Neural progenitor cell (in vitro differentiated cells): ENCODE measurements at regions not wholly inside any gene's neighbourhood (a gene's known extent, or its start where the extent isn't known, plus 50 kb on each side); places are given as distances from the start of the nearest gene placed in this dataset.

Experiments used
- DNase-seq: peaks from one replicate; pipeline ENCODE4 v3.0.0-alpha.2; 2016; ENCODE audit warnings: low spot score
- H2AFZ ChIP-seq: fragments of 200-600 bp; sonication (generic); replicated peaks from 2 replicates; pipeline ENCODE4 v1.6.1; 2016; ENCODE audit warnings: antibody characterized with exemption
- H3F3A ChIP-seq: fragments of 200-600 bp; sonication (generic); 2 replicates; pipeline ENCODE4 v1.6.1; 2016; ENCODE audit warnings: antibody characterized with exemption, low read depth
- H3K27ac ChIP-seq: fragments of 200-600 bp; sonication (generic); 2 replicates; pipeline ENCODE4 v1.5.1; 2016; ENCODE audit warnings: mild to moderate bottlenecking
- H3K27me3 ChIP-seq: fragments of 200-600 bp; sonication (generic); 2 replicates; pipeline ENCODE4 v1.6.1; 2016; ENCODE audit warnings: mild to moderate bottlenecking, moderate library complexity
- H3K36me3 ChIP-seq: fragments of 200-600 bp; sonication (generic); 2 replicates; pipeline ENCODE4 v1.5.1; 2016
- H3K4me1 ChIP-seq: fragments of 200-600 bp; sonication (generic); 2 replicates; pipeline ENCODE4 v1.6.1; 2016; ENCODE audit warnings: mixed run types
- H3K4me2 ChIP-seq: fragments of 200-600 bp; sonication (generic); 2 replicates; pipeline ENCODE4 v1.6.1; 2016
- H3K4me3 ChIP-seq: fragments of 200-600 bp; sonication (generic); 2 replicates; pipeline ENCODE4 v1.5.1; 2016
- H3K79me2 ChIP-seq: fragments of 200-600 bp; sonication (generic); 2 replicates; pipeline ENCODE4 v1.6.1; 2016; ENCODE audit warnings: low read depth
- H3K9ac ChIP-seq: fragments of 200-600 bp; sonication (generic); 2 replicates; pipeline ENCODE4 v1.6.1; 2016
- H3K9me3 ChIP-seq: fragments of 200-600 bp; sonication (generic); 2 replicates; pipeline ENCODE4 v1.5.1; 2016; ENCODE audit warnings: low read depth
- H4K20me1 ChIP-seq: fragments of 200-600 bp; sonication (generic); 2 replicates; pipeline ENCODE4 v1.6.1; 2016; ENCODE audit warnings: low read depth
- H3K27ac Mint-ChIP-seq: 3 replicates; pipeline ENCODE4 v1.8.0; 2021; ENCODE audit warnings: mixed read lengths
- H3K27me3 Mint-ChIP-seq: 2 replicates; pipeline ENCODE4 v1.8.0; 2022; ENCODE audit warnings: low read depth, mild to moderate bottlenecking, inconsistent platforms, moderate library complexity, mixed read lengths; ENCODE audit not compliant: insufficient read depth
- H3K36me3 Mint-ChIP-seq: 3 replicates; pipeline ENCODE4 v1.8.0; 2021; ENCODE audit warnings: mixed read lengths
- H3K4me1 Mint-ChIP-seq: 3 replicates; pipeline ENCODE4 v1.8.0; 2021; ENCODE audit warnings: mixed read lengths
- H3K4me3 Mint-ChIP-seq: 3 replicates; pipeline ENCODE4 v1.8.0; 2021; ENCODE audit warnings: mild to moderate bottlenecking, moderate library complexity, mixed read lengths
- H3K9me3 Mint-ChIP-seq: 3 replicates; pipeline ENCODE4 v1.8.0; 2020; ENCODE audit warnings: mixed read lengths
- EZH2 ChIP-seq: fragments of 200-600 bp; sonication (generic); IDR thresholded peaks from 2 replicates; pipeline ENCODE4 v1.6.1; 2017; ENCODE audit warnings: antibody characterized with exemption, mild to moderate bottlenecking, moderate library complexity
- EZH2phosphoT487 ChIP-seq: fragments of 200-600 bp; sonication (generic); IDR thresholded peaks from 2 replicates; pipeline ENCODE4 v1.6.1; 2017; ENCODE audit warnings: antibody characterized with exemption
- TF ChIP-seq, protein P1 (sequence below): fragments of 200-600 bp; sonication (generic); IDR thresholded peaks from 2 replicates; pipeline ENCODE4 v1.5.1; 2017; ENCODE audit warnings: antibody characterized with exemption, mild to moderate bottlenecking

DNA sequence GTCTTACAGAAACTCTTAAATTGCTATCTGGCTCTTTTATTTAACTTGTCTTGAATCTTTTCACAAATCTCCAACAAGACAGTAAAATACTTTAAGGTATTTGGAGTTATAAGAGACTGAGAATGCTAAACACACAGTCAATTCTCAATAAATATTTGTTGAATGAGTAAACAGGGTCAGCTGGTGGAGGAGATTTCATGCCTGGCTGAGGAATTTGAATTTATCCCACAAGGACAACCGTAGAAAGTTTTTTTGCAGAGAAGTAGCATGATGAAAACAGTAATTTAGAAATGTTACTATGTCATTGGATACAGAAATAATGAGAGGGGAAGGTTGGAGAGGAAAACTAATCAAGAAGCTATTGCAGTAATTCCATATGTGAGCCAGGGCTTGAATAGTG, 1223.7 kb downstream of the PCDH17 start:
- TF ChIP-seq EZH2phosphoT487, result no peak
- TF ChIP-seq, protein P1, sequence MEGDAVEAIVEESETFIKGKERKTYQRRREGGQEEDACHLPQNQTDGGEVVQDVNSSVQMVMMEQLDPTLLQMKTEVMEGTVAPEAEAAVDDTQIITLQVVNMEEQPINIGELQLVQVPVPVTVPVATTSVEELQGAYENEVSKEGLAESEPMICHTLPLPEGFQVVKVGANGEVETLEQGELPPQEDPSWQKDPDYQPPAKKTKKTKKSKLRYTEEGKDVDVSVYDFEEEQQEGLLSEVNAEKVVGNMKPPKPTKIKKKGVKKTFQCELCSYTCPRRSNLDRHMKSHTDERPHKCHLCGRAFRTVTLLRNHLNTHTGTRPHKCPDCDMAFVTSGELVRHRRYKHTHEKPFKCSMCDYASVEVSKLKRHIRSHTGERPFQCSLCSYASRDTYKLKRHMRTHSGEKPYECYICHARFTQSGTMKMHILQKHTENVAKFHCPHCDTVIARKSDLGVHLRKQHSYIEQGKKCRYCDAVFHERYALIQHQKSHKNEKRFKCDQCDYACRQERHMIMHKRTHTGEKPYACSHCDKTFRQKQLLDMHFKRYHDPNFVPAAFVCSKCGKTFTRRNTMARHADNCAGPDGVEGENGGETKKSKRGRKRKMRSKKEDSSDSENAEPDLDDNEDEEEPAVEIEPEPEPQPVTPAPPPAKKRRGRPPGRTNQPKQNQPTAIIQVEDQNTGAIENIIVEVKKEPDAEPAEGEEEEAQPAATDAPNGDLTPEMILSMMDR, result no peak
- no peak for TF ChIP-seq EZH2
- no peaks in the 10 kb centered on the region for H3K36me3 ChIP-seq
- no peaks in the 10 kb centered on the region for H3F3A ChIP-seq
- H3K27ac ChIP-seq, result no peak overlapping the region
- Mint-ChIP-seq H3K9me3 (peaks cover 2% of the 10 kb centered on the region), H3K27me3 (peaks cover 5% of the 10 kb centered on the region), H3K36me3 (no peaks in the 10 kb centered on the region), H3K27ac (no peak overlapping the region), H3K4me3 (no peak overlapping the region), H3K4me1 (no peaks in the 10 kb centered on the region)
- DNase-seq, result no peak
- H3K27me3 ChIP-seq, result no peaks in the 10 kb centered on the region
- H3K4me3 ChIP-seq, result no peak overlapping the region
- no peaks in the 10 kb centered on the region for H4K20me1 ChIP-seq
- H3K79me2 ChIP-seq, result no peaks in the 10 kb centered on the region
- H3K4me2 ChIP-seq, result no peak overlapping the region
- no peak overlapping the region for H2AFZ ChIP-seq
- H3K9ac ChIP-seq, result no peak overlapping the region
- no peaks in the 10 kb centered on the region for H3K4me1 ChIP-seq
- no peaks in the 10 kb centered on the region for H3K9me3 ChIP-seq

- H3K79me2 ChIP-seq, result no peaks in the 10 kb centered on the region
- H3K4me1 ChIP-seq, result no peaks in the 10 kb centered on the region
- no peak overlapping the region for H3K27ac Mint-ChIP-seq
- H3K9ac ChIP-seq, result no peak overlapping the region
- no peaks in the 10 kb centered on the region for H4K20me1 ChIP-seq
- no peaks in the 10 kb centered on the region for H3K36me3 ChIP-seq
- TF ChIP-seq, protein P1, result no peak
- no peak for TF ChIP-seq EZH2
- no peak for TF ChIP-seq EZH2phosphoT487
- H3K9me3 Mint-ChIP-seq, result peaks cover 2% of the 10 kb centered on the region
- no peaks in the 10 kb centered on the region for H3K4me1 Mint-ChIP-seq
- H2AFZ ChIP-seq, result no peak overlapping the region
- no peak overlapping the region for H3K4me3 ChIP-seq
- H3K36me3 Mint-ChIP-seq, result no peaks in the 10 kb centered on the region
- H3K27me3 ChIP-seq, result no peaks in the 10 kb centered on the region
- no peak for DNase-seq
- no peak overlapping the region for H3K4me2 ChIP-seq
- no peaks in the 10 kb centered on the region for H3F3A ChIP-seq
- no peaks in the 10 kb centered on the region for H3K9me3 ChIP-seq
- peaks cover 5% of the 10 kb centered on the region for H3K27me3 Mint-ChIP-seq
- H3K4me3 Mint-ChIP-seq, result no peak overlapping the region
- H3K27ac ChIP-seq, result no peak overlapping the region
These were observed 1227.4 kb downstream of the PCDH17 start for GRCh38 chr13:58858870-58859371.

DNA sequence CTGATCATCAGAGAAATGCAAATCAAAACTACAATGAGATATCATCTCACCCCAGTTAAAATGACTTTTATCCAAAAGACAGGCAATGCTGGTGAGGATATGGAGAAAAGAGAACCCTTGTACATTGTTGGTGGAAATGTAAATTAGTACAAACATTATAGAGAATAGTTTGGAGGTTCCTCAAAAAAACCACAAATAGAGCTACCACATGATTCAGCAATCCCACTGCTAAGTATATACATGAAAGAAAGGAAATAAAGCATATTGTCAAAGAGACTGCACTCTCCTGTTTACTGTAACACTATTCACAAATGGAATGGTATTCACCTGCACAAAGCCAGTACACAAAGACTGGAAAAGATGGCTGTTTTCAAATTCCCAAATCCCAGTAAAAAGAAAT, 1233.7 kb downstream of the PCDH17 start:
- no peaks in the 10 kb centered on the region for H3K4me1 Mint-ChIP-seq
- Histone ChIP-seq H3K4me2 (no peak overlapping the region), H3F3A (no peaks in the 10 kb centered on the region), H3K4me1 (no peaks in the 10 kb centered on the region), H3K27me3 (no peaks in the 10 kb centered on the region), H3K9me3 (no peaks in the 10 kb centered on the region), H3K9ac (no peak overlapping the region), H3K27ac (no peak overlapping the region), H2AFZ (no peak overlapping the region), H3K79me2 (no peaks in the 10 kb centered on the region), H3K4me3 (no peak overlapping the region), H3K36me3 (no peaks in the 10 kb centered on the region), H4K20me1 (no peaks in the 10 kb centered on the region)
- H3K27ac Mint-ChIP-seq, result no peak overlapping the region
- no peak overlapping the region for H3K4me3 Mint-ChIP-seq
- DNase-seq, result no peak
- TF ChIP-seq, protein P1, result no peak
- TF ChIP-seq EZH2, result no peak
- TF ChIP-seq EZH2phosphoT487, result no peak
- no peaks in the 10 kb centered on the region for H3K27me3 Mint-ChIP-seq
- H3K9me3 Mint-ChIP-seq, result peaks cover 2% of the 10 kb centered on the region
- H3K36me3 Mint-ChIP-seq, result no peaks in the 10 kb centered on the region
